ENCODE measurements at regions not wholly inside any gene's neighbourhood (a gene's known extent, or its start where the extent isn't known, plus 50 kb on each side); places are given as distances from the start of the nearest gene placed in this dataset.
A peak's percentile ranks its signal among the peaks of the same experiment; 100 is the strongest.
"Not testable (repeated sequence)": the region's sequence is repeated elsewhere in the genome, so short reads cannot be mapped to it uniquely, and the experiment has no call there.

DNA sequence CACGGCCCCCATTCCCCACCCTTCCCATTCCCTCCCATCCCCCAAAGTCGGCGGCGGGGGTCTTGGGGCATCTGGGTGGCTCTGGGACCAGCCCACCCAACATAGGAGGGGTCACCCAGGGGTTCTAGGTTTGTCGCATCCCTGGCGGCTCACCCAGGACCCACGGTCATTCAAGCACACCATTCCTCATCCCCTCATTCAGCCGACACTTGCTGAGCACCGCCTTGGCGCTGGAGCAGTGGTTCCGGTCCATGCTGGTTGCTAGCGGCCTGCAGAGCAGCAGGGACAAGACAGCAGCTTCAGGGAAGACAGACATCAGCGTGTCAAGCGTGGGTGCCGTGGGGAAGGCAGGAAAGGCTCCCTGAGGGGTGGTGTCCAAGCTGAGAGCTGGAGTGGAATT, 50.5 kb upstream of the OTOS start:
- DNase-seq = no peak

DNA sequence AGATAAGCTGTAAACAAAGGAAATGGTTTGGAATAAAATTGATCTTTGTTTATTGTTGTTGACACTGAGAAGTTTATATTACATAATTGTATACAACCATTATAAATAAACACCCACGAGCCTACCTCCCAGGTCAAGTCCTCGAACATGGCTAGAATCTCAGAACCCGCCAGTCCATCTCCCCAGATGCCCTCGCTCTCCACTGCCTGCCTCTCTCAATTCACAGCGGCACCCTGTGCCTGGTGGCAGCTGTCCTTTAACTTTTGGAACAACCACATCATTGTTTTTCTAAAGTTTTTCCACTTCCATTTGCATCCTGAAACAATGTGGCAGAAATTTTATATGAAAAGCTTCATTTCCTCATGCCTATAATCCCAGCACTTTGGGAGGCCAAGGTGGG, 52.2 kb upstream of the OTOS start:
- DNase-seq = no peak

DNA sequence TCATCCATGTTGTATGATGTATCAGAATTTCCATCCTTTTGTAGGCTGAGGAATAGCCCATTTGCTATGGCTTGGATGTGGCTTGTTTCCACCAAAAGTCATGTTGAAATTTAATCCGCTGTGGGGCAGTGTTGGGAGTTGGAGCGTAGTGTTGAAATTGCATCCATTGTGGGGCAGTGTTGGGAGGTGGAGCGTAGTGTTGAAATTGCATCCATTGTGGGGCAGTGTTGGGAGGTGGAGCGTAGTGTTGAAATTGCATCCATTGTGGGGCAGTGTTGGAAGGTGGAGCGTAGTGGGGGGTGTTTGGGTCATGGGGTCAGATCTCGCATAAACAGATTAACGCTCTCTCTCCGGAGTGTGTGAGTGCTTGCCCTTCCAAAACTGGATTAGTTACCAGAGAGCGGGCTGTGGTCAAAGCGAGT, 53.9 kb upstream of the OTOS start:
- DNase-seq = not testable (repeated sequence)

DNA sequence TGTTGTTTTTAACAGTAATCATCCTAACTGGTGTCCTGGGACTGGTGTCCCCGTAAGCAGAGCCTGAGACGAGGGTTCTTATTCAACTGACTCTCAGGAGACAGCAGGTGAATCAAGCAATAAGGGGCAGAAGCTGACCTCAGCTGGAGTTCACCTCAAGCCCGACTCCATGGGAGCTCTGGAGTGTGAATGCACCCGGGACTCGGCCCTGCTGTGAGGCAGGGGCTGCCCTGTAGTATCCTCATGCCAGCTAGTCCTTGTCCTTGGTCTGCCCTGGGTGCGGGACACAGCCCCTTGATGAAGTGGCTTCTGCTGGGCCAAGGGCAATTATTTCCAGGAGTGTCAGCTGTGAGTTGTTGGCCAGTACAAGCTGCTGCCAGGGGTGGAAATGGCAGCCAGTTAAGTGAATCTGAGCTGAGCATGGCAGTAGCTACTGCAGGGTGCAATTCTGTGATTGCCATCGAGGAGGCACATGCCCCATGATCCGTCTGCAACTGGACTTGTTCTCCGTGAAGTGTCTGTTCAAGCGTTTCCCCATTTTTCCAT, 54.9 kb upstream of the OTOS start:
- DNase-seq = no peak

DNA sequence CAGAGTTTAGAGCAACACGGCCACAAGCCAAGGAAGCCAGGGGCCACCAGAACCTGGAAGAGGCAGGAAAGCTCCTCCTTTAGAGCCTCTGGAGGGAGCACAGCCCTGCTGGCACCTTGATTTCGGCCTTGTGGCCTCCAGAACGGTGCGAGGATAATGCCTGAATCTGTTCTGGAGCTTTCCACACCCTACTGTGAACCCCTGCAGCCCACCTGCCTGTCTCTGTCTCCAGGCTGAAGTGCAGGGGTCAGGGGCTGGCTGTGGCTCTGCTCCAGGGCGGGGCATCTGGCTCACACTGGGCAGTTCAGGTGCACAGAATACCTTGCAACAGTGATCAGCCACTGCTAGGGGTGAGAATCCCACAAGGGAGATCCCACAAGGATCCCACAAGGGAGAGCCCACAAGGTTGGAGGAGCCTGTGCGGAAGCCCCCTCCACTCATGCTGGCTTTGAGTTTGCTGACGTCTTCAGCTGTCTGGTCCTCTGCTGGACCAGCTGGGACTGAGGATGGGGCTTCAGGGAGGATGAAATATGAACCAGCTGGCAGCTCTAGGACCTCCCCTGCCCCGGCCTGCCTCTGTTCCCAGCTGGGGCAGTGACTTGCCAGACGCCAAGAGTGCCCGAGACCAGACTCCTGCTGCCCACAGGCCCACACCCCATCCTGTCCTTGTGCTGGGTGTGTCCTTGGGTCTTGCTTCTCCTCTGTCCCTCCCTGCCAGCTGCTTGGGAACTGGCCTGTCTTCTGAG, 56.4 kb upstream of the OTOS start:
- no peak for DNase-seq

DNA sequence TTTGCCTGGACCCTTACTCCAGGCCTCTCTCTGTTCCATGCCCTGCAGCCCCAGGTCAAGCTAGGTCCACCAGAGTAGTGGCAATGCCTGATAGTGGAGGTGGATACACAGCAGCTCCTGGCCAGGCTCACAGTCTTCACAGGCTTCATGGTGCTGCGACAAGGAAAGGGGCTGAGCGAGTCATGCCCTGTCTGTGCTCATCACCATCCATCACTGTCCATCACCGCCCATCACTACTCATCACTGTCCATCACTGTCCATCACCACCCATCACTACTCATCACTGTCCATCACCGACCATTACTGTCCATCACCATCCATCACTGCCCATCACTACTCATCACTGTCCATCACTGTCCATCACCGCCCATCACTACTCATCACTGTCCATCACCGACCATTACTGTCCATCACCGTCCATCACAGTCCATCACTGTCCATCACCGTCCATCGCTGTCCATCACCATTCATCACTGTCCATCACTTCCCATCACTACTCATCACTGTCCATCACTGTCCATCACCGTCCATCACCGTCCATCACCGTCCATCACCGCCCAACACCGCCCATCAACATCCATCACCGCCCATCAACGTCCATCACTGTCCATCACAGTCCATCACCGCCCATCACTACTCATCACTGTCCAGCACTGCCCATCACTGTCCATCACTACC, 57.1 kb upstream of the OTOS start:
- no peak for DNase-seq

DNA sequence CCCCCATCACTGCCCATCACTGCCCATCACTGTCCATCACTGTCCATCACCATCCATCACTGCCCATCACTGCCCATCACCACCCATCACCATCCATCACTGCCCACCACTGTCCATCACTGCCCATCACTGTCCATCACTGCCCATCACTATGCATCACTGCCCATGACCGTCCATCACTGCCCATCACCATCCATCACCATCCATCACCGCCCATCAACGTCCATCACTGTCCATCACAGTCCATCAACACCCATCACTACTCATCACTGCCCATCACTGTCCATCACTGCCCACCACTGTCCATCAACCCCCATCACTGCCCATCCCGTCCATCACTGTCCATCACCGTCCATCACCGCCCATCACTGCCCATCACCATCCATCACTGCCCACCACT, 57.8 kb upstream of the OTOS start:
- DNase-seq = no peak

DNA sequence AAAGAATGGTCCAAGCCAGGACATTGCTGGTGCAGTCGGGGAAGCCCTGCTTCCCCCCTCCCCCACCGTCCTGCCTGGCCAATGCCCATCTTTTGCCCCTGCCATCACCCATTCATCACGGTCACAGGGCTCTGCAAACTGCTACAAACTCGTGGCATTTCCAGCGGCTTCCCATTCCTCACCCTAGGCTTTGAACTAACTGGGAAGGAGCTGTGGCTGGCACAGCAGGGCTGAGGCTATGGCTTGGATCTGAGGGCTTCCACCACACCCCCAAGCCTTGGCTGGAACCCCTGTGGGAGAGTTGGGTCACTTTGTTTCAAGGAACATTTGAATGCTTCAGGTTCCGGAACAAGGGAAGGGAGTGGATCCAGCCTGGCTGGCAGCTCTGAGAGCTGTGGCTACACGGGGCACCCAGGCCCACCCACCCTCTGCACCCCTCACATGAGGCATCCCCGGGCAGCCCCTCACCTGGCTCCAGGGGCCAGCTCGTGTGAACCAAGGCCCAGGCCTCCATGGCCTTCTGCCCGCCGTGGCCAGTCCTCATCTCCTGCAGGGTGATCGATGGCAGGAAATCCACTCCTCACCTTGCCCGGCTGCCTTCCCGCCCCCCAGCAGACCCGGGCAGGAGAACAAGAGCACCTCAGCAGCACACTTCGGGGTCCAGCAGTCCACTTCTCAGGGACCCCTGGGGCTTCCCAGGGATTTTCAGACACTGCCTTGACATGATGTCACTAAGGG, 58.8 kb upstream of the OTOS start:
- no peak for DNase-seq

DNA sequence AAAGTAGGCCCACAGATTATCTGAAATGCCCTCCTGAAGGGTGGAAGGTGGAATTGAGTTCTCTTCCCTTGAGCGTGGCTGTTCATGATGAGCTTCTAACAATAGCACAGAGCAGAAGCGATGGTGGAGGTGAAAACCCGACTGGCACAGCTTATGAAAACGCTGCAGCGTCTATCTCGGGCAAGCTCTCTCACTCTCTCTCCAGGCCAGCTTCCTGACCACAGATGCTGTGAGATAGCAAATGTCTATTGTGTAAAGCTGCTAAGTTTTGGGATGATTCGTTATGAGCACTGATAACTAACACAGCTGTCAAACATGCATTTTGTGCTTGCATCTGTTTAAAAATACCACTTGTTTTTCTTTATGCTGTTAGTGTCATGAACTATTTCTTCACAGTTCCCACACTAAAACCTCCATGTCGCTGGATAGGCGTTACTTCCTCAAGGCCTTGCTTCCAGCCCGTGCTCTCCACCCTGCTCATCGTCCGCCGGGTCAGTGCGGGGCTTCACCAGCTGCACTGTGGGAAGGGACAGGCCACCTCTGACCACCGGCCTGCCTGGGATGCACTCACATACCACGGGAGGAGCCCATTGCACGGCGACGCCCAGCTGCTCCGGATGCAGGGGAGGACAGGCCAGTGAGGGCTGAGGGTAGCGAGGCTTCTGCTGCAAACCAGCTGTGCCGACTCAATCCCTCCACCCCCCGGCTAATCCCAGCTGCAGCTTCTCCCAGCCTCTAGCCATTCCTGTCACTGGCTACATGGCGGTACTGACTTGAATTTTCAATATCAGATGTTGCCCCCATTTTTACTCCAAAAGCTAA, 60.0 kb upstream of the OTOS start:
- peak; percentile 22 for DNase-seq

DNA sequence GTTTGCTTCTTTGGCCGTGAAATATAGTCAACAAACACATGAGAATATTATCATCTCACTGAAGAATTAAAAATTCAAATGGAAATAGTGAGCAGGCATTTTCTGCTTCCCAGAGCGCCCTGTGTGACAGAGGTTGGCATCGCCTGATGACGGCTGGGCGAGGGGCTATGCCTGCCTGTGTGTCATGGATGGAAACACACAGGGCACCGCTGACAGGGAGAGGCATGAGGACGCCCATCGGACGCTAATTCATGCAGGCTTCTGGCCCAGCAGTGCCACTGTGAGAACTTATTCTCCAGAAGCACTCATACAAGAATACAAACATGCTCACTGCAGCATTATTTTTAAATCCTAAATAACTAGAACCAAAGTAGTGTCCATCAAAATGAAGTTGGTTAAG, 61.4 kb upstream of the OTOS start:
- no peak for DNase-seq

DNA sequence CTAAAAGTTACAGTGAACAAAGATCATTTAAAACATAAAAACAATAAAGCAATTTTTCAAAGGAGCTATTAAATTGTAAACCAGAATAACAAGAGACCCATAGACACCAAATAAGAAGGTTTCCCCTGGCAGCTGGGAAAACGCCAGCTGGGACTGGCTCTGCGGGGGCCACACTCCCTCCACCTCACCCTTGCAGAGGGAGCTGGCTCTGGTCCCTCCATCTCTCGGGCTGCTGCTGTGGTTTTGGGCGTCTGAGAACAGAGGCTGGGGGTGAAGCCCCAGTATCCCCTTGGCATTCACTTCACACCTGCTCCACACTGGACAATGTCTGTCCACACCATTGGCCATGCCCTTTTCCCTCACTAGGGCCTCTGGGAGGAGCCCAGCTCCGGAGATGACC, 62.1 kb upstream of the OTOS start:
- DNase-seq = no peak

DNA sequence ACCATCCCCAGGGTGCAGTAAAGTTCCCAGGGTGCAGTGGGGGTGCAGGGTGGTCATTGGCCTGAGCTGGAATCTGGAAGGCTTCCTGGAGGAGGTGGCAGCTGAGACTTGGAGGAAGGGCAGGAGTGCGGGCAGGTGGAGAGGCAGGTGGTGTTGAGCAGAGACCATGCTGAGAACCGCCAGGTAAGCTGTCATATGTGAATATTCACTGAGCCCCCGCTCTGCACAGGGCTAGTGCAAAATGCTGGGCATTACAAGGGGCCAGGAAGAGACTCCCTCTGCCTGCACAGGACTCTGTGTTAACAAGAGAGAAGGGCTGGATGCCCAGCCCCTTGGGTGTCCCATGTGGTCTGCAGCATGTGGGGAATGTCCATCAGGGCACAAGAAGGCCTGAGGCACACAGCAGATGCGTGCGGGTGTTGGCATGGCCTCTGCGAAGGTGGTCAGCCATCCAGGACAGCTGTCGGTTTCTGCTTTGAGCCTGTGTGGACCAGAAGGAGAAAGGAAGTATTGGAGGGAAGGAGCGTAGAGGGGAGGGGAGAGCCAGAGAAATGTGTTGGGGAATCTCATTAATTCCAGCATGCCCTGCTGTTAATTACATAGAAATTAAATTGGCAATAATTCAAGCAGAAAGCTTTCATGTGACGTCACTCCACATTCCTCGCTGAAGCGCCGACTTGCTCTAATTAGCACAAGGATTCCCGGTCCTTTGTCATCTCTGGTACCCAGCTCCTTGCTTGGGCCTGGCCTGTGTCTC, 62.8 kb upstream of the OTOS start:
- DNase-seq = no peak

DNA sequence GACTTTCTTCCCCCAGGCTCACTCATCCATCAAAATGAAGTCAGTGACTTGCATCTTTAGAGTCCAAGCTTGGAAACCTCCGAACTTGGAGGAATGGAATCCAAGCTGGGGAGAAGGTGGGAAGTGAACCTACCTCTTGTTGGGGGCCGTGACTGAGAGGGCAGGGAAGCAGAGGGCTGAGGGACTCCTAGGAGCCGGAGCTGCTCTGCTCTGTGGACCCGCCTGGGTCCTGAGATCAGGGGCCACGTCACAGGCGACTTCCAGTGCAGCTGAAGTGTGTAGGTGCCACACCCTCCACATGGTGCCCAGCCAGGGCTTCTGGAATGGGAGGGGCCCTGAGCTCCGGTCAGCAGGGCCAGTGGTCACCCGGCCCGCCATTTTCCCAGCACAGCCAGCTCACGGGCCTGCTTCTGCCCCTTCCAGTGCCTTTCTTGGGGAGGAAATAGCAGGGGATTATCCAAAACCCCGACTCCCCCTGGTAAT, 63.4 kb upstream of the OTOS start:
- no peak for DNase-seq

DNA sequence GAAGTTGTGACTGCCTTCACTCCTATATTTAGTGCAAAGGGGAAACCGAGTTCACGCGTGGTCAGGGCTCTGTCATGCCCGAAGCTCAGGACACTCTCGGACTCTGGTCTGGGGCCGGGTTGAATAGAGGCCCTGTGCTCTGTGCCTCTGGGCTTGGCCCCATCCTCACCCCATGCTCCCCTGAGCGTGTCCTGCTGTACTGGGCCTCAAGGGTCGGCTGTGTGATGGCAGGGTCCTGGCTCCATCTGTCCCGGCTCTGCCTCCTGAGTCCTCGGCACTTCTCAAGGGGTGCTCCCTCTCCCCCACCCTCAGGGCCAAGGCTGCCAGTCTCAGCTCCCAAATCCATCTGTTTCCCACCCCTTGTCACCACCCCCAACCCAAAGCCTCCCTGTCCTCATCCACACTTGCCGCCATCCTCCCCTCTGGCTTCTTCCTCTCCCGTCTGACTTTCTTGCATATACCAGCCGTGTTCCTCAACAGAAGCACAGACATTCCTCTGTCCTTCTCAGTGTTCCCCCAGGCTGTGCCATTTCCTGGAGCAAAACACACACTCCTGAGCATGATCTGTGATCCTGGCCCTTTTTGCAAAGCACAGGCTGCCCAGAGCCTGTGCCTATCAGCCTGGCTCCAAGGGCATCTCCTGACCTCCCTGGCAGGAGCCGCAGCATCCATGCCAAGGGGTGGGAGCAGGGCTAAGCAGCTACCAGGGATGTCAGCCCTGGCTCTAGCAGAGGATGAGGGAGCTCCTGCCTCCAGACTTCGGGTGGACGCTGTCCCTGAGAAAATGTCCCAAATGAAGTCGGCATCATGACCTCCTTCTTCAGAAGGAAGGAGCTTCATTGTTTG, 64.2 kb upstream of the OTOS start:
- no peak for DNase-seq

DNA sequence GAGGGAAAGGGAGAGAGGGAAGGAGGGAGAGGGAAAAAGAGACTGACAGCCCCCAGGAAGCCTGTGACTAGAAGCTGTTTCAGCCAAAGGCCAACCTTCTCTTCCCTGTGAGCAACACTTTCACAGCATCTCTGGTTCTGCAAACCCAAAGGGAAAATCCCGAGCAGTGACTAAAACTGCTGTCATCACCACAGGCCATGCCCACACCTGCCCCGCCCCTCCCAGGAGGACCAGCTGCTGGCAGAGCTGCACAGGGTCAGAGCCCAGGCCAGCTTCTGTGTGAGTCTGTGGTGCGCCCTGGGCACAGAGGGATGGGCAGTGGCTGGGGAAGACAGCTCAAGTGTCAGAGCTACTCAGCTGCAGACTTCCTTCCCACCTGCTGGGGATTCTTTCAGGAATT, 64.9 kb upstream of the OTOS start:
- DNase-seq = peak; percentile 61

DNA sequence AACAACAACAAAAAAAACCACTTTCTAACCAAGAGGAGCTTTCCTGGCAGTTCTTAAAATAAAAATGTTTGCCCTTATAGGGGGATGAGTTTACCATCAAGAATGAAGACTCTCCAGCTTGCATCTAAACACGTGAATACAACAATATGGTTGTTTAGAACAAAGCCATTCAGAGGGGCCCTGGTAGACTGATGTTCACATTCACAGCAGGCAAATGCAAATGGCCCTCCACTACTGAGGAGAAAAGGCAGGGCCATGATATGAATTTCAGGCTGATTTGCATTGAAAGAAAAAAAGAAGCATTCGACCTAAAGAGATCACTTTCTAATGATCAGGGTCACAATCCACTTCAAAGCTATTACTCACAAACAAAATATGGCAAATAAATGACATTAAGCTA, 65.3 kb upstream of the OTOS start:
- no peak for DNase-seq

DNA sequence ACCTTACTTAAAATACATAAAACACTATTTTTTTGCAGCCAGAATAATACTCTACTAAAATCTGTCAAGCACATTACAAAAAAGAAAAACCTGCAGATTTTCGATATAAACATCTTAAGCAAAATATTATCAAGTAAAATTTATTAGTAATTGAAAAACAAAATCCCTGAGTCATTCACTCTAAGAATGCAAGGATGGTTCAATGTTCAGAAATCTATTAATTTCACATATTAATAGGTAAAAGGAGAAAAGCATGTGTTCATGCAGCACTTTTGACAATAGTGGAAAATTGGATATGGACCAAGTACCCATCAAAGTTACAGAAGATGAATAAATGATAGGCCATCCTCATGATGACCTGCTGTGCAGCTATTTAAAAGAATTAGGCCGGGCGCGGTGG, 66.2 kb upstream of the OTOS start:
- DNase-seq = no peak

DNA sequence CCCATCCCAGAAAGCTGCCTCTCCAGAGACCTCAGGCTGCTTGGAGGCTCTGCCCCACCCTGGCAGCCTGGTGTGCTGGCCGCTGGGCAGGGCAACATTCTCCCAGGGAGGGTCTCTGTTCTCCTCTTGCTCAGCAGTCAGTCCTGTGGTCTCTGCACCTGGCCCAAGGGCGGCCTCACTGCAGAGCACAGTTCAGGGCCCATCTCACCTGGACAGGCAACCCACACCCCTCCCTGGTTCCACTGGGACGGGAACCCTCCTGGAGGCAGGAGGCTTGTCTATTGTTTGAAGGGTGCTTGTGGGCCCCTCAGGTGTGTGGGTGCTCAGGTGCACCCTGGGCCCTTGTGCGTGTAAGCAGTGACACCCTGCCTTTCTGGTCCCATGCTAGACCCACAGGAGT, 67.2 kb upstream of the OTOS start:
- no peak for DNase-seq

DNA sequence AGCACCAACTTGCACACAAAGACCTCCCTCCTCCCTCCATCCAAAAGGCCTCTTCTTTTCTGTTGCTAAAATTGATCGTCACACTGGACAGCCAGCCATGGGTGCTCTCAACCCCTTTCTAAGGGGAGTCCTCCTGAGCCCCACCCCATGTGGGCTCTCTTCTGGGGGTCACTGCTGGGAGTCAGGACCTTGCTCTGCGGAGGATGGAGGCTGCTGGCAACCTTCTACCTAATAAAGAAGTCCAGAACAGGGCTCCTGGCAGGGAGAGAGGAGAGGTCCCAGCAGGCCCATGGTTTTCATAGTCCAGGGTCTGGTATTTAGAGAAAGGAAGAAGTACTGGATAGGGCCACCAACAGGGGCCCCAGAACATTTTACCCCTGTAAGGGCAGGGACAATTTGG, 67.6 kb upstream of the OTOS start:
- no peak for DNase-seq

DNA sequence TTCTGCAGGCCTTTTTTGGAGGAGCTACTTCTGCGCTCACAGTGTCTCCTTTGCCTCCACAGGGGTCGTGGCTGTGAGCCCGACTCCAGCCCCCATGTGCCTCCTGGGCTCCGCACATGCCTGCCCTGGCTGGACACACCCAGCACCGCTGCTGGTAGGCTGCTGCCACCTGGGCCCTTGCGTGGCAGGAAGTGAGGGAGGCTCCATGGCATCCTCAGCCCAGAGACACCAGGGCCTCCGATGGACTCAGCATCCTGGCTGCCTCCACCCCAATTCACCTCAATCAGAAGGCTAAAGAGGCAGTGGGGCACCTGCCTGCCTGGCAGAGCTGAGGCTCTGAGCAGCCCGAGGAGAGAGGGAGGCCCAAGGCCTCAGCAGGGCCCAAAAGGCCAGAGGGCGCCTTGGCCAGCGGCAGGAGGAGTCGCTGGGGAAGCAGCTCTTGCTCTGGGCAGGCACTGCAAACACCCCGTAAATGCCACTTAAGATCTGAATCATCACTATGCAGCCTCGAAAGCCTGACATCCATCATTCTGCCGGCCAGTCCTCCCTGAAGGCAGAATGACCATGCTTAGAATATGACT, 68.3 kb upstream of the OTOS start:
- no peak for DNase-seq

DNA sequence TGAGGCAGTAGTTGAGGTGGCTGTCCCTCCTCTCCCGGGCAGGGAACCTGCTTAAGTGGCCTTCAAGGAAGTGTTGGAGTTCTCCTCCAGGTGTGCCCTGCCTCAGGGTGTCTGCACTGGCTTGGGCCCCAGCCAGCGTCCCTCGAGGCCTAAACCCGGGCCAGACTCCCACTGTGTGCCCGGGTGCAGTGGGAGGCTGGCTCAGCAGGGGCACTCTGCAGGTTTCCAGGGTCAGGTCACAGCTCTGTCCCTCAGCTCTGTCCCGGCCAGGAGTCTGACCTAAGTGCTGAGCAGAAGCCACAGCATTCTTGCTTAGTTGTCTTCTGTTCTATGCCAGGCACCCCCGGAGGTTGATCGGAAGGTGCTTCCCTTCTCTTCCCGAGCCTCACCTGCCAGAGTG, 69.0 kb upstream of the OTOS start:
- DNase-seq = no peak
